ENCODE measurements at regions not wholly inside any gene's neighbourhood (a gene's known extent, or its start where the extent isn't known, plus 50 kb on each side); places are given as distances from the start of the nearest gene placed in this dataset.

GRCh38 chr7:46695051-46695708, 774.1 kb upstream of the IGFBP3 start (continued):
- no peak for TF ChIP-seq MYB (IDR thresholded peaks at IDR 0.05; ENCODE audit: borderline replicate concordance, low read depth, low read length)
- no peak for TF ChIP-seq E2F8 (IDR thresholded peaks at IDR 0.05; ENCODE audit: low read depth, partially characterized antibody)
- TF ChIP-seq BMI1 (IDR thresholded peaks at IDR 0.05; ENCODE audit: borderline replicate concordance), result no peak
- TF ChIP-seq KAT2A (conservative IDR thresholded peaks at IDR 0.05; ENCODE audit: control insufficient read depth, low read depth, low read length), result no peak

DNA sequence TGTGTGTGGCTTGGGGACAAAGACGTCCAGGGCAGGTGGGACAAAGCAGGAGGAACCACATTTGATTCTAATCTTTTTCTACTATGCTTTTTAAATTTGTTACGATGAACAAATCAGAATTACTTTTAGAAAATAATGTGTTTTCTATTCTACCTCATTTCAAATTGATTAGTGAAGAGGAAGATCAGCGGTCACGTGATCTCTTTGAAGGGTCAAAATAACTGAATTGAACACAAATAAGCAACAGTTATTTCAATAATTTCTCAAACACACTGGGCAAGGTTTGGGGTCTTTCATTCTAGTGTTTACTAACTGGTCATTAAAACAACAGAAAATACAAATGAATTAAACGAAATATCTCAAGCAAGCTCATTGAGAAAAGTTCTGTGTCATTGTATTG, 773.0 kb upstream of the IGFBP3 start:
- FAIRE-seq, result no peak
- POLR2A ChIA-PET, result interaction anchor here (1.7 kb wide), 1 partner anchor 35 kb away, joined by 3 read pairs; no protein-coding TSS in a partner anchor
- Histone ChIP-seq H2AFZ (ENCODE audit: control insufficient read depth, low read depth, low read length) (no peak overlapping the region), H3K9ac (ENCODE audit: control insufficient read depth, insufficient read depth, low read length) (no peak overlapping the region), H3K36me3 (ENCODE audit: control insufficient read depth in 2 of 2, insufficient read depth in 2 of 2, low read length in 1 of 2) (no peaks in the 10 kb centered on the region), H3K4me2 (ENCODE audit: control insufficient read depth, insufficient read depth) (no peak overlapping the region), H3K4me3 (no peak overlapping the region), H4K20me1 (ENCODE audit: control insufficient read depth, insufficient read depth) (no peaks in the 10 kb centered on the region), H3K27ac (ENCODE audit: control insufficient read depth, insufficient read depth) (no peak overlapping the region), H3K27me3 (replicated peaks in 1 of 2; ENCODE audit: control insufficient read depth in 2 of 2, insufficient read depth in 2 of 2, low read length in 1 of 2) (no peaks in the 10 kb centered on the region), H3K9me3 (replicated peaks; ENCODE audit: control insufficient read depth, insufficient read depth, low read length) (no peaks in the 10 kb centered on the region), H3K79me2 (ENCODE audit: control insufficient read depth, insufficient read depth, low read length) (no peaks in the 10 kb centered on the region), H3K4me1 (ENCODE audit: control insufficient read depth, insufficient read depth, low read length) (no peaks in the 10 kb centered on the region)
- TF ChIP-seq RAD51 (IDR thresholded peaks at IDR 0.05), result peak; percentile 58; the same call in 1 of the 2 replicates
- TF ChIP-seq ZNF24 (IDR thresholded peaks at IDR 0.05), result no peak
- 26% methylated on average over 5 of the region's 5 CpGs for WGBS (ENCODE audit: insufficient coverage, insufficient replicate concordance, low lambda C conversion rate, missing lambda C conversion rate)
- no peak for DNase-seq (ENCODE audit: low read depth, low spot score)
- no peak for ATAC-seq
- no TSS peak for BruUV-seq (replicated peaks)
- intact Hi-C loops (cut with micrococcal nuclease; ENCODE audit: unreplicated experiment), result no loop called here
- SMC1A ChIA-PET (ENCODE audit: uncharacterized antibody, unreplicated experiment), result interaction anchor here (0.9 to 6.2 kb wide), 8 partner anchors 11 to 81 kb away, joined by 3 to 68 read pairs (median 6); no protein-coding TSS in a partner anchor
- CTCF ChIA-PET, result interaction anchor here (0.8 to 2.9 kb wide), 6 partner anchors 9 to 46 kb away, joined by 3 to 8 read pairs (median 4); no protein-coding TSS in a partner anchor
- RAD21 ChIA-PET (ENCODE audit: unreplicated experiment), result interaction anchor here (1.5 to 3.3 kb wide), 2 partner anchors 9 to 48 kb away, joined by 6 to 9 read pairs; no protein-coding TSS in a partner anchor
- in situ Hi-C loops (cut with MboI), result no loop called here
